GM12878 (cell line): ENCODE measurements at regions not wholly inside any gene's neighbourhood (a gene's known extent, or its start where the extent isn't known, plus 50 kb on each side); places are given as distances from the start of the nearest gene placed in this dataset.

Experiments used
- CEBPB ChIP-seq, 2 experiments: fragments of 150-350 bp in 1 of 2; IDR thresholded peaks; 2 replicates each; pipeline ENCODE4 v1.6.1; 2012 to 2014; ENCODE audit warnings: low read depth in 2 of 2, low read length in 2 of 2, borderline replicate concordance in 1 of 2, inconsistent platforms in 1 of 2
- NR2C2 ChIP-seq: IDR thresholded peaks from 2 replicates; pipeline ENCODE4 v1.6.1; 2011; ENCODE audit warnings: borderline replicate concordance, low read depth; ENCODE audit not compliant: control insufficient read depth, insufficient read length
- REST ChIP-seq: IDR thresholded peaks from 2 replicates; pipeline ENCODE4 v1.6.1; 2012; ENCODE audit warnings: mild to moderate bottlenecking, low read depth, low read length
- TF ChIP-seq, protein P1 (sequence below): fragments of 450-650 bp; IDR thresholded peaks from 2 replicates; pipeline ENCODE4 v1.6.1; 2016; ENCODE audit warnings: mild to moderate bottlenecking
- TF ChIP-seq, protein P2 (sequence below): fragments of 450-650 bp; IDR thresholded peaks from 2 replicates; pipeline ENCODE4 v1.6.1; 2017; ENCODE audit warnings: mild to moderate bottlenecking, moderate library complexity

- TF ChIP-seq, protein P1, sequence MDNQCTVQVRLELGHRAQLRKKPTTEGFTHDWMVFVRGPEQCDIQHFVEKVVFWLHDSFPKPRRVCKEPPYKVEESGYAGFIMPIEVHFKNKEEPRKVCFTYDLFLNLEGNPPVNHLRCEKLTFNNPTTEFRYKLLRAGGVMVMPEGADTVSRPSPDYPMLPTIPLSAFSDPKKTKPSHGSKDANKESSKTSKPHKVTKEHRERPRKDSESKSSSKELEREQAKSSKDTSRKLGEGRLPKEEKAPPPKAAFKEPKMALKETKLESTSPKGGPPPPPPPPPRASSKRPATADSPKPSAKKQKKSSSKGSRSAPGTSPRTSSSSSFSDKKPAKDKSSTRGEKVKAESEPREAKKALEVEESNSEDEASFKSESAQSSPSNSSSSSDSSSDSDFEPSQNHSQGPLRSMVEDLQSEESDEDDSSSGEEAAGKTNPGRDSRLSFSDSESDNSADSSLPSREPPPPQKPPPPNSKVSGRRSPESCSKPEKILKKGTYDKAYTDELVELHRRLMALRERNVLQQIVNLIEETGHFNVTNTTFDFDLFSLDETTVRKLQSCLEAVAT = no peak
- TF ChIP-seq REST = no peak
- no peak for TF ChIP-seq NR2C2
- TF ChIP-seq CEBPB (IDR thresholded peaks at IDR 0.05; ENCODE audit: borderline replicate concordance in 1 of 2, low read depth in 2 of 2, low read length in 2 of 2) = no peak
- TF ChIP-seq, protein P2, sequence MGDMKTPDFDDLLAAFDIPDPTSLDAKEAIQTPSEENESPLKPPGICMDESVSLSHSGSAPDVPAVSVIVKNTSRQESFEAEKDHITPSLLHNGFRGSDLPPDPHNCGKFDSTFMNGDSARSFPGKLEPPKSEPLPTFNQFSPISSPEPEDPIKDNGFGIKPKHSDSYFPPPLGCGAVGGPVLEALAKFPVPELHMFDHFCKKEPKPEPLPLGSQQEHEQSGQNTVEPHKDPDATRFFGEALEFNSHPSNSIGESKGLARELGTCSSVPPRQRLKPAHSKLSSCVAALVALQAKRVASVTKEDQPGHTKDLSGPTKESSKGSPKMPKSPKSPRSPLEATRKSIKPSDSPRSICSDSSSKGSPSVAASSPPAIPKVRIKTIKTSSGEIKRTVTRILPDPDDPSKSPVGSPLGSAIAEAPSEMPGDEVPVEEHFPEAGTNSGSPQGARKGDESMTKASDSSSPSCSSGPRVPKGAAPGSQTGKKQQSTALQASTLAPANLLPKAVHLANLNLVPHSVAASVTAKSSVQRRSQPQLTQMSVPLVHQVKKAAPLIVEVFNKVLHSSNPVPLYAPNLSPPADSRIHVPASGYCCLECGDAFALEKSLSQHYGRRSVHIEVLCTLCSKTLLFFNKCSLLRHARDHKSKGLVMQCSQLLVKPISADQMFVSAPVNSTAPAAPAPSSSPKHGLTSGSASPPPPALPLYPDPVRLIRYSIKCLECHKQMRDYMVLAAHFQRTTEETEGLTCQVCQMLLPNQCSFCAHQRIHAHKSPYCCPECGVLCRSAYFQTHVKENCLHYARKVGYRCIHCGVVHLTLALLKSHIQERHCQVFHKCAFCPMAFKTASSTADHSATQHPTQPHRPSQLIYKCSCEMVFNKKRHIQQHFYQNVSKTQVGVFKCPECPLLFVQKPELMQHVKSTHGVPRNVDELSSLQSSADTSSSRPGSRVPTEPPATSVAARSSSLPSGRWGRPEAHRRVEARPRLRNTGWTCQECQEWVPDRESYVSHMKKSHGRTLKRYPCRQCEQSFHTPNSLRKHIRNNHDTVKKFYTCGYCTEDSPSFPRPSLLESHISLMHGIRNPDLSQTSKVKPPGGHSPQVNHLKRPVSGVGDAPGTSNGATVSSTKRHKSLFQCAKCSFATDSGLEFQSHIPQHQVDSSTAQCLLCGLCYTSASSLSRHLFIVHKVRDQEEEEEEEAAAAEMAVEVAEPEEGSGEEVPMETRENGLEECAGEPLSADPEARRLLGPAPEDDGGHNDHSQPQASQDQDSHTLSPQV = no peak
Measured at GRCh38 chr7:67610897-67611296, 614.3 kb downstream of the TYW1 start (continued).
